ENCODE measurements at regions not wholly inside any gene's neighbourhood (a gene's known extent, or its start where the extent isn't known, plus 50 kb on each side); places are given as distances from the start of the nearest gene placed in this dataset.
"Not testable (repeated sequence)": the region's sequence is repeated elsewhere in the genome, so short reads cannot be mapped to it uniquely, and the experiment has no call there.

- TF ChIP-seq CTCF (IDR thresholded peaks at IDR 0.05; ENCODE audit: partially characterized antibody, unreplicated experiment): no peak
- Mint-ChIP-seq H3K9me3 (ENCODE audit: unreplicated experiment) (no peaks in the 10 kb centered on the region), H3K27ac (ENCODE audit: unreplicated experiment) (no peak overlapping the region), H3K36me3 (ENCODE audit: unreplicated experiment) (no peaks in the 10 kb centered on the region), H3K4me3 (ENCODE audit: unreplicated experiment) (no peak overlapping the region), H3K4me1 (ENCODE audit: low read depth, unreplicated experiment) (no peaks in the 10 kb centered on the region), H3K27me3 (ENCODE audit: unreplicated experiment) (no peaks in the 10 kb centered on the region)
- no peak for DNase-seq
Observed at GRCh38 chr5:44949687-44950086, 140.9 kb downstream of the MRPS30 start.

- Mint-ChIP-seq H3K27ac (ENCODE audit: unreplicated experiment) (no peak overlapping the region), H3K27me3 (ENCODE audit: unreplicated experiment) (no peaks in the 10 kb centered on the region), H3K36me3 (ENCODE audit: unreplicated experiment) (no peaks in the 10 kb centered on the region), H3K9me3 (ENCODE audit: unreplicated experiment) (no peaks in the 10 kb centered on the region), H3K4me3 (ENCODE audit: unreplicated experiment) (no peak overlapping the region), H3K4me1 (ENCODE audit: low read depth, unreplicated experiment) (no peaks in the 10 kb centered on the region)
- no peak for DNase-seq
- TF ChIP-seq CTCF (IDR thresholded peaks at IDR 0.05; ENCODE audit: partially characterized antibody, unreplicated experiment): no peak
Observed at GRCh38 chr5:44951371-44951770, 142.6 kb downstream of the MRPS30 start.

DNA sequence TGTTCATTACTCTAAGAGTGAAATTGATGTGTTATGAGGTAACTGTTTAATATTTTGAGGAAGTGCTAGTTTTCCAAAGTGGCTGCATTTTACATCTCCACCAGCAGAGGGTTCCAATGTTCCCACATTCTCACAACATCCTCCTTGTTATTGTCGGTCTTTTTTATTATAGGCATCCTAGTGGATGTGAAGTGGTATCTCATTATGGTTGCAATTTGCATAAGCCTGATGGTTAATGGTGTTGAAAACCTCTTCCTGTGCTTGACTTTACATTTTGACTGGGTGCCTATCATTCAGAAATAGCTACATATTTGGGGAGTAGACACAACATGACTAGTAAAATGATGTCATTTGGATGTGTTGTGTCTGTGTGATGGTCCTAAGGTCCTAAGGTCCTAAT, 143.6 kb downstream of the MRPS30 start:
- H3K27ac Mint-ChIP-seq (ENCODE audit: unreplicated experiment): no peak overlapping the region
- TF ChIP-seq CTCF (IDR thresholded peaks at IDR 0.05; ENCODE audit: partially characterized antibody, unreplicated experiment): peak; percentile 91
- no peaks in the 10 kb centered on the region for H3K36me3 Mint-ChIP-seq (ENCODE audit: unreplicated experiment)
- no peaks in the 10 kb centered on the region for H3K9me3 Mint-ChIP-seq (ENCODE audit: unreplicated experiment)
- H3K4me3 Mint-ChIP-seq (ENCODE audit: unreplicated experiment): no peak overlapping the region
- no peaks in the 10 kb centered on the region for H3K4me1 Mint-ChIP-seq (ENCODE audit: low read depth, unreplicated experiment)
- no peaks in the 10 kb centered on the region for H3K27me3 Mint-ChIP-seq (ENCODE audit: unreplicated experiment)
- peak; percentile 25 for DNase-seq

DNA sequence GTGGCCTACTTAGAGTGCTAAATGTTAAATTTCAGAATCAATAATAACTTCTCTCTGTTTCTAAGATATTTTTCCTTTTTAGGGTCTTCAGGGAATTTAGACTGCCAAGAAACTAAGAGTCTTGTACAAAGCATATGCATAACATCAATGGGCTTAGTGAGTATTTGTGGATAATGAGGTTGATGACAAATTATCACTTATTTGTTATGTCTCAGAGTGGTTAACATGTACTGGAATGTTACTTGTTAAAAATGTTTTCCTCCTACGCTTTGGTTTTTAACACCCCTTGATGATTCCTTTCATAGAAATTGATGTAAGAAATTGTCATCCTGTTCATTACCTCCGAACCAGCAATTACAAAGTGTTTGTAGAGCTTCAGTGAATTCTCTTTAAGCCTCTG, 144.3 kb downstream of the MRPS30 start:
- H3K36me3 Mint-ChIP-seq (ENCODE audit: unreplicated experiment): no peaks in the 10 kb centered on the region
- H3K27ac Mint-ChIP-seq (ENCODE audit: unreplicated experiment): no peak overlapping the region
- no peak for TF ChIP-seq CTCF (IDR thresholded peaks at IDR 0.05; ENCODE audit: partially characterized antibody, unreplicated experiment)
- no peaks in the 10 kb centered on the region for H3K27me3 Mint-ChIP-seq (ENCODE audit: unreplicated experiment)
- DNase-seq: no peak
- H3K4me1 Mint-ChIP-seq (ENCODE audit: low read depth, unreplicated experiment): no peaks in the 10 kb centered on the region
- no peaks in the 10 kb centered on the region for H3K9me3 Mint-ChIP-seq (ENCODE audit: unreplicated experiment)
- no peak overlapping the region for H3K4me3 Mint-ChIP-seq (ENCODE audit: unreplicated experiment)

DNA sequence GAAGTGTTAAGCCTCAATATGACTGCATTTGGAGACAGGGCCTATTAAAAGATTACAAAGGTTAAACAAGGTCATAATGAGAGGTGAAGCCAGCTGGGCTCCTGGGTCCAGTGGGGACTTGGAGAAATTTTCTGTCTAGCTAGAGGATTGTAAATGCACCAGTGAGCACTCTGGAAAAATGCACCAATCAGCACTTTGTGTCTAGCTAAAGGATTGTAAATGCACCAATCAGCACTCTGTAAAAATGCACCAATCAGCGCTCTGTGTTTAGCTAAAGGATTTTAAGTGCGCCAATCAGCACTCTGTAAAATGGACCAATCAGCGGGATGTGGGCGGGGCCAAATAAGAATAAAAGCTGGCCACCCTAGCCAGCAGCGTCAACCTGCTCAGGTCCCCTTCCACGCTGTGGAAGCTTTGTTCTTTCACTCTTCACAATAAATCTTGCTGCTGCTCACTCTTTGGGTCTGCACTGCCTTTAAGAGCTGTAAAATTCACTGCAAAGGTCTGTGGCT, 150.3 kb downstream of the MRPS30 start:
- H3K9me3 Mint-ChIP-seq (ENCODE audit: unreplicated experiment); H3K4me3 Mint-ChIP-seq (ENCODE audit: unreplicated experiment); H3K27ac Mint-ChIP-seq (ENCODE audit: unreplicated experiment); DNase-seq; H3K36me3 Mint-ChIP-seq (ENCODE audit: unreplicated experiment); H3K4me1 Mint-ChIP-seq (ENCODE audit: low read depth, unreplicated experiment); H3K27me3 Mint-ChIP-seq (ENCODE audit: unreplicated experiment): not testable (repeated sequence)

GRCh38 chr5:44969825-44970224, 161.1 kb downstream of the MRPS30 start:
- H3K4me3 Mint-ChIP-seq (ENCODE audit: unreplicated experiment): no peak overlapping the region
- no peaks in the 10 kb centered on the region for H3K4me1 Mint-ChIP-seq (ENCODE audit: low read depth, unreplicated experiment)
- H3K9me3 Mint-ChIP-seq (ENCODE audit: unreplicated experiment): no peaks in the 10 kb centered on the region
- no peak for TF ChIP-seq CTCF (IDR thresholded peaks at IDR 0.05; ENCODE audit: partially characterized antibody, unreplicated experiment)
- H3K27ac Mint-ChIP-seq (ENCODE audit: unreplicated experiment): no peak overlapping the region
- no peaks in the 10 kb centered on the region for H3K36me3 Mint-ChIP-seq (ENCODE audit: unreplicated experiment)
- no peak for DNase-seq
- H3K27me3 Mint-ChIP-seq (ENCODE audit: unreplicated experiment): no peaks in the 10 kb centered on the region

- not testable (repeated sequence) for H3K27ac Mint-ChIP-seq (ENCODE audit: unreplicated experiment); H3K36me3 Mint-ChIP-seq (ENCODE audit: unreplicated experiment); H3K9me3 Mint-ChIP-seq (ENCODE audit: unreplicated experiment); H3K4me3 Mint-ChIP-seq (ENCODE audit: unreplicated experiment); DNase-seq; H3K27me3 Mint-ChIP-seq (ENCODE audit: unreplicated experiment); H3K4me1 Mint-ChIP-seq (ENCODE audit: low read depth, unreplicated experiment)
Observed at GRCh38 chr5:44970963-44971362, 162.2 kb downstream of the MRPS30 start.
